ENCODE measurements at regions not wholly inside any gene's neighbourhood (a gene's known extent, or its start where the extent isn't known, plus 50 kb on each side); places are given as distances from the start of the nearest gene placed in this dataset.

GRCh38 chr6:22694092-22694724 lies 124.8 kb downstream of the HDGFL1 start:
- Histone ChIP-seq H3K4me2 (ENCODE audit: low read depth, low read length, poor library complexity, severe bottlenecking) (no peak overlapping the region), H3F3A (ENCODE audit: low read depth) (no peaks in the 10 kb centered on the region), H3K4me1 (ENCODE audit: insufficient read depth, low read length, poor library complexity, severe bottlenecking) (peaks cover 12% of the 10 kb centered on the region), H3K36me3 (ENCODE audit: insufficient read depth, low read length) (no peaks in the 10 kb centered on the region), H3K9ac (ENCODE audit: low read depth, low read length, poor library complexity, severe bottlenecking) (no peak overlapping the region), H3K9me3 (ENCODE audit: insufficient read depth, low read depth, low read length) (no peaks in the 10 kb centered on the region), H3K79me2 (ENCODE audit: insufficient read depth, low read length) (no peaks in the 10 kb centered on the region), H2AFZ (ENCODE audit: low read length) (no peak overlapping the region), H3K27me3 (ENCODE audit: insufficient read depth, low read length, poor library complexity, severe bottlenecking) (no peaks in the 10 kb centered on the region), H4K20me1 (ENCODE audit: insufficient read depth, low read length, poor library complexity, severe bottlenecking) (no peaks in the 10 kb centered on the region), H3K9me2 (replicated peaks; ENCODE audit: low read depth, low read length) (no peaks in the 10 kb centered on the region), H3K4me3 (ENCODE audit: low read length, poor library complexity, severe bottlenecking) (no peak overlapping the region)
- TF ChIP-seq EZH2phosphoT487 (IDR thresholded peaks at IDR 0.05; ENCODE audit: borderline replicate concordance) (no peak), CTCF (conservative IDR thresholded peaks at IDR 0.05; ENCODE audit: low read length) (no peak)

- Histone ChIP-seq H3K27me3 (ENCODE audit: insufficient read depth, low read length, poor library complexity, severe bottlenecking) (no peaks in the 10 kb centered on the region), H3K9me3 (ENCODE audit: insufficient read depth, low read depth, low read length) (no peaks in the 10 kb centered on the region), H3K4me2 (ENCODE audit: low read depth, low read length, poor library complexity, severe bottlenecking) (no peak overlapping the region), H3K9ac (ENCODE audit: low read depth, low read length, poor library complexity, severe bottlenecking) (no peak overlapping the region), H3F3A (ENCODE audit: low read depth) (no peaks in the 10 kb centered on the region), H3K36me3 (ENCODE audit: insufficient read depth, low read length) (no peaks in the 10 kb centered on the region), H3K4me3 (ENCODE audit: low read length, poor library complexity, severe bottlenecking) (no peak overlapping the region), H3K79me2 (ENCODE audit: insufficient read depth, low read length) (no peaks in the 10 kb centered on the region), H3K9me2 (replicated peaks; ENCODE audit: low read depth, low read length) (no peaks in the 10 kb centered on the region), H4K20me1 (ENCODE audit: insufficient read depth, low read length, poor library complexity, severe bottlenecking) (no peaks in the 10 kb centered on the region), H2AFZ (ENCODE audit: low read length) (no peak overlapping the region), H3K4me1 (ENCODE audit: insufficient read depth, low read length, poor library complexity, severe bottlenecking) (peaks cover 16% of the 10 kb centered on the region)
- TF ChIP-seq CTCF (conservative IDR thresholded peaks at IDR 0.05; ENCODE audit: low read length) (no peak), EZH2phosphoT487 (IDR thresholded peaks at IDR 0.05; ENCODE audit: borderline replicate concordance) (no peak)
These were observed 127.1 kb downstream of the HDGFL1 start for GRCh38 chr6:22696481-22696880.

GRCh38 chr6:22697306-22697705 lies 127.9 kb downstream of the HDGFL1 start:
- H3K9ac ChIP-seq (ENCODE audit: low read depth, low read length, poor library complexity, severe bottlenecking) = no peak overlapping the region
- no peaks in the 10 kb centered on the region for H3K9me2 ChIP-seq (replicated peaks; ENCODE audit: low read depth, low read length)
- no peak overlapping the region for H3K4me2 ChIP-seq (ENCODE audit: low read depth, low read length, poor library complexity, severe bottlenecking)
- H4K20me1 ChIP-seq (ENCODE audit: insufficient read depth, low read length, poor library complexity, severe bottlenecking) = no peaks in the 10 kb centered on the region
- H2AFZ ChIP-seq (ENCODE audit: low read length) = no peak overlapping the region
- no peak for TF ChIP-seq EZH2phosphoT487 (IDR thresholded peaks at IDR 0.05; ENCODE audit: borderline replicate concordance)
- no peak for TF ChIP-seq CTCF (conservative IDR thresholded peaks at IDR 0.05; ENCODE audit: low read length)
- H3K4me3 ChIP-seq (ENCODE audit: low read length, poor library complexity, severe bottlenecking) = no peak overlapping the region
- H3K27me3 ChIP-seq (ENCODE audit: insufficient read depth, low read length, poor library complexity, severe bottlenecking) = no peaks in the 10 kb centered on the region
- H3K79me2 ChIP-seq (ENCODE audit: insufficient read depth, low read length) = no peaks in the 10 kb centered on the region
- no peaks in the 10 kb centered on the region for H3K36me3 ChIP-seq (ENCODE audit: insufficient read depth, low read length)
- H3K9me3 ChIP-seq (ENCODE audit: insufficient read depth, low read depth, low read length) = no peaks in the 10 kb centered on the region
- H3K4me1 ChIP-seq (ENCODE audit: insufficient read depth, low read length, poor library complexity, severe bottlenecking) = peaks cover 16% of the 10 kb centered on the region
- H3F3A ChIP-seq (ENCODE audit: low read depth) = no peaks in the 10 kb centered on the region

Measured in Loucy (cell line).